HG03159 (cell line): ENCODE measurements at regions not wholly inside any gene's neighbourhood (a gene's known extent, or its start where the extent isn't known, plus 50 kb on each side); places are given as distances from the start of the nearest gene placed in this dataset.
"Not testable (repeated sequence)": the region's sequence is repeated elsewhere in the genome, so short reads cannot be mapped to it uniquely, and the experiment has no call there.

Experiments used
- ATAC-seq: cut with Tn5 transposase; IDR thresholded peaks from one replicate; pipeline ENCODE4 v1.9.1; 2021; ENCODE audit warnings: mild to moderate bottlenecking, moderate library complexity; ENCODE audit not compliant: unreplicated experiment

GRCh38 chr4:148893095-148893494 lies 450.9 kb upstream of the NR3C2 start:
- ATAC-seq, result no peak

- ATAC-seq, result no peak
Observed at GRCh38 chr4:148883891-148884290, 441.7 kb upstream of the NR3C2 start.

DNA sequence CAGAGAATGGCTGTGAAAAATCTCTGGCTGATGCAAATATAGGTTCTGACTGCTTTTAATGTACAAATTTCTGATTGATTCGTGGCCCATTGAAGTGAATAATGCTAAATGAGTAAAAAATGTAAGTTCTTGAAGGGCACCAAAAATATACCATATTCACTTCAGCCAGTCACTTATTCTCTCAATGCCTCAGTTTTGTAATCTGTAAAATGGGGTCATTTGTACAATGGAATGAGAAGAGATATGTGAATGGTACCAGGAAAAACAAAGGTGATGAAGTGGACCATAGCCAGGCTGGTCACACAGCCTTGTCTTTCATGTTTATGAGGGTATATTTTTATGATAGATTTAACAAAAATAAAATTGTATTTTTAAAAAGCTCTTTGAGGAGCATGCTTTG lies 441.2 kb upstream of the NR3C2 start:
- no peak for ATAC-seq

GRCh38 chr4:148881860-148882643 lies 439.8 kb upstream of the NR3C2 start:
- no peak for ATAC-seq

GRCh38 chr4:148874331-148874730 lies 432.1 kb upstream of the NR3C2 start:
- no peak for ATAC-seq

GRCh38 chr4:148868191-148868590 lies 426.0 kb upstream of the NR3C2 start:
- no peak for ATAC-seq

DNA sequence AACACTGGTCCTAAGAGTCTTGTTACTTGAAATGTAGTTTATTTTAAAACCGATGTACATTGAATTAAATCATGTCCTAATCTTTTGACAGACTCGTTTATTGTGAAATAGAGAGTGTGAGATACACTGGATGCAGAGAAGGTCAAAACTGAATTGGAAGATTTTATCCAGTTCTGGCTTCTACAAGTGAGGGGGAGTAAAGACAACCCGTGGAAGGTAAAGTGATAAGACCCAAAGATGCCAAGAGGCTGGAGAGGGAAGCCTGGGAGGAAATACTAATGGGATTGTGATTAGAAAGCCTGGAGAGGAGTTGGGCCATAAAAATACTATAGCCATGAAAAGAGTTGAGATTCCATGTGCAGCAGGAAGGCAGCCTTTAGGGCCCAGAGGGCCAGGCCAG lies 424.5 kb upstream of the NR3C2 start:
- no peak for ATAC-seq

GRCh38 chr4:148857973-148858534 lies 415.8 kb upstream of the NR3C2 start:
- ATAC-seq, result no peak

DNA sequence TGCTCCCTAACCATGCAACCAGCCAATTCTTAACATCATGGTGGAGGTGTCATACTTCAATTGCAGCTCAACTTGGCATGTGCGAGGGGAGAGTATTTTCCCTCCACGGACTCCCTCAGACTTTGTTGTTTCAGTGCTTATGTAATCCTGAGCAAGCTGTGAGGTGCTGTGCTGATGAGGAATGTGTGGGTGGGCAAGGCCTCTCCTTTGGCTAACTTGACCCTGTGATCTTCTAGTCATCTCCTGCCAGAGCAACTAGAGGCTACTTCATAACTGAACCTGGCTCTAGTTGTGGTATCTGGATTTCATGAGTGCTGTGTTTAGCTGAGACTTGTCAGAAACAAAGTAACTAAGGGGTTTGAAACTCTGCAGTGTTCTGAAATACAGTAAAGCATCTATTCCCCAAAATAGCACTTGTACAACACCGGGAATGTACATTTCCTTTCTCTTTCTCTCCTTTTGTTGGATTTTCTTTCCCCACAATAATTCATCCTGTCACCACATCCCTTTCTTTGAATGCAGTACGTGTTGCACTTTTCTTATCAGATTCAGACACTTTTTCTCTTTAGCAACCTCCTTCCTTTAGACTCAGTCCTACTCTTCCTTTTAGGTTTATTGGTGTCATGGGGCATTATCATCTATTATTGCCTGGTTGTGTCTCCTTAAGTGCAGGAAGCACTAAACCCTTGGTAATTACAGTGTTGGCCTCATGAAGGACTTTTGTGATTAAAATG lies 415.2 kb upstream of the NR3C2 start:
- ATAC-seq, result no peak

GRCh38 chr4:148854203-148854602 lies 412.0 kb upstream of the NR3C2 start:
- ATAC-seq, result no peak

- ATAC-seq, result no peak
Observed at GRCh38 chr4:148852092-148852699, 410.0 kb upstream of the NR3C2 start.

- no peak for ATAC-seq
Observed at GRCh38 chr4:148850257-148850995, 408.2 kb upstream of the NR3C2 start.

DNA sequence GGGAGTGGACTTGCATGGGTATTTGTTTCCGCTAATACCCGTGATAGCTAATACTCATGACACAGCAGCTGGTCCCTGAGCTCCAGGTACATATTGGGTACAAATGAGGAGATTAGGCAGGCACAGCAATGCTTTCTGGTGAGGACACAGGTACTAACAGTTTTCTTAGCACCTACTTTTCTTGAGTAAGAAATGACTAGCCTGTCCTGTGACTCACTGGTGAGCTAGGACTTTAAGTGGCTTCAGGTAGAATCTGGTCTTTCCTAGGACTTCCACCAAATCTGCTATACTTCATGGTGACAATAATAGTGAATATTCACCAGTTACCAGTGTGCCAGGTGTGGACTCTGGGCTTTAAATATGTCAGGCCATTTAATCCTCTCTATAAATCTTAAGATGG lies 407.4 kb upstream of the NR3C2 start:
- ATAC-seq, result no peak

GRCh38 chr4:148847544-148848255 lies 405.5 kb upstream of the NR3C2 start:
- no peak for ATAC-seq

DNA sequence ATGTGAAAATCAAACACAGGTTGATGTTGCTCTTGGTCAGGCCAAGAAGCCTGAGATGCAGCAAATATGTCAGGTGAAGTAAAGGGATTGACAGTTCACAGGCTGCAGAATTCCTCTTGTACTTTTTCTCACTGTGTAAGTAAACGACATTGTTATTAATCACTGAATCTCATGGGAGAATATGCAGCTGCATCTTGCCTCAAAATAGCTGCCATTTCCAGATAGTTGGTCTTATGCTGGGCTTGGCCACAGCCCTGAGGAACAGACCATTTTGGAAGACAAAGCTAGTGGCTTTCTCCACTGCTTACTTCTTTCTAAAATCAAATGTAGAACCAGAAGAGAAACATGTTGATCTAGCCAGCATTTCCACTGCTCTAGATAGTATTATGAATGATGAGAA lies 403.4 kb upstream of the NR3C2 start:
- ATAC-seq, result no peak

DNA sequence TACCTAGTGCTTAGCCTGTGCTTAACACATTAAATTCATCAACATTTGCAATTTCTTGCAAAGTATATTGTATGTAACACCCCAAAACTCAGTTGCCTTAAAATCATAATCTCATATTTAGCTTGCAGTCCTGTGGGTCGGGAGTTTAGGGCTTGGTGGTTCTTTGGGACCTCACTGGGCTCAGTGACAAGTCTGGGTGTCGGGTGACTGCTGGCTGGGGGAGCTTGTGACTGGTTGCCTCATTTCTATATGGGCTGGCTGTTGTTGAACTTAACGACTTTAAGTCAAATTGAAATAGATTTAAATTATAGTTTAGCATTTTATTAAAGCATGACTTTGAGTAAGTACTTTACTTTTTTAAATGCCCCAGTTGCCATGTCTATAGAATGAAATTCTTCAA lies 401.4 kb upstream of the NR3C2 start:
- no peak for ATAC-seq

GRCh38 chr4:148842843-148843242 lies 400.6 kb upstream of the NR3C2 start:
- no peak for ATAC-seq

DNA sequence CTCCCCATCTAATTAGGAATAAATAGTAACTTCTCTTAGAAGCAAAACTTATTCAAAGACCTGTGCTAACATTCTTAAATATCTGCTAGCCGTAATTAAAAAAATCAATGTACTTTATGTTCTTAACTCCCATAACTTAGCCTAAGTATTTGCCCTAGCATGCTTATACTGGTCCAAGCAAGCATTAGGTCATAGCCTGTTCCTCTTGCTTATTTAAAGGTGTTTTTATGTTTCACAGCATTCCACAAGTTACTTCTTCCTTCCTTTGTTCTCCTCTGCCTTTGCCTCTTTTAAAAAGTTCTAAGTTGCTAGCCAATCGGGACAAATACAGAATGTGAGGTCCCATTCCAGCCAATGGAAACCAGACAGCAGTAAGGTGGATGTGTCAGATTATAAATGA lies 395.4 kb upstream of the NR3C2 start:
- not testable (repeated sequence) for ATAC-seq

GRCh38 chr4:148834804-148835631 lies 392.8 kb upstream of the NR3C2 start:
- ATAC-seq, result peak; percentile 84
